GM21717 (cell line): ENCODE measurements at regions not wholly inside any gene's neighbourhood (a gene's known extent, or its start where the extent isn't known, plus 50 kb on each side); places are given as distances from the start of the nearest gene placed in this dataset.

Experiments used
- ATAC-seq: cut with Tn5 transposase; IDR thresholded peaks from one replicate; pipeline ENCODE4 v1.9.1; 2021; ENCODE audit warnings: mild to moderate bottlenecking, moderate library complexity; ENCODE audit not compliant: unreplicated experiment

DNA sequence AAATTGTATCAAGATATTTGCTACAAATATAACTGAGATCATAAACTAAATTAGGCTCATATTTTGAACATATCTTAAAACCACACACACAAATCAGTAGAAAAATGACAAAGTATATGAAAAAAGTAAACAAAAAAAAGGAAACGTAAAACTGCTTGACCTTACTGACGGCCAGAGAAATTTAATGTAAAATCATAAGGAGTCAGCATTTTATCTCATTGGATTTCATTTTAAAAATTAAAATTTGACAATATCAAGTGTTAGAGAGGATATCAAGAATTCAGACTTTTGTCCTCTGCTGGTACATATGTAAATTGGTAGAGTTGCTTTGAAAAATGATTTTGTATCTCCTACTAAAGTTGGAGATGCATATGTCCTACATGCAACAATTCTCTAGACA, 209.2 kb upstream of the ZC3H15 start:
- no peak for ATAC-seq

DNA sequence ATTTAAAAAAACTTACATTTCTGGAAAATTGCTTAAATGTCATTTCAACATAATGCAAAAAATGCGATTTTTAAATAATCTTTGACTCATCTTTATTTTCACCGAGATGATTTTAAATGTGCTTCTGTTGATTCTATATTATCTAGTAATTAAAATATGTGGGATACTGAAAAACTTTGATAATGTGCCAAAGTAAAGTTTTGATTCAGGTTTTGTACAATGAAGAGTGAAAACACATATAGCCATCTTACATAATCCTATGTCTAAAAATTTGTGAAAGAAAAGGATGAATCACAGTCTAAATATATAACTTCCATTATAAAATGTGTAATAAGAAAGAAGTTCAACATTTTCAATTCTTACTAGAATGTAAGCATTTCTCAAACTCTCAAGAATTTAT, 204.3 kb upstream of the ZC3H15 start:
- no peak for ATAC-seq

DNA sequence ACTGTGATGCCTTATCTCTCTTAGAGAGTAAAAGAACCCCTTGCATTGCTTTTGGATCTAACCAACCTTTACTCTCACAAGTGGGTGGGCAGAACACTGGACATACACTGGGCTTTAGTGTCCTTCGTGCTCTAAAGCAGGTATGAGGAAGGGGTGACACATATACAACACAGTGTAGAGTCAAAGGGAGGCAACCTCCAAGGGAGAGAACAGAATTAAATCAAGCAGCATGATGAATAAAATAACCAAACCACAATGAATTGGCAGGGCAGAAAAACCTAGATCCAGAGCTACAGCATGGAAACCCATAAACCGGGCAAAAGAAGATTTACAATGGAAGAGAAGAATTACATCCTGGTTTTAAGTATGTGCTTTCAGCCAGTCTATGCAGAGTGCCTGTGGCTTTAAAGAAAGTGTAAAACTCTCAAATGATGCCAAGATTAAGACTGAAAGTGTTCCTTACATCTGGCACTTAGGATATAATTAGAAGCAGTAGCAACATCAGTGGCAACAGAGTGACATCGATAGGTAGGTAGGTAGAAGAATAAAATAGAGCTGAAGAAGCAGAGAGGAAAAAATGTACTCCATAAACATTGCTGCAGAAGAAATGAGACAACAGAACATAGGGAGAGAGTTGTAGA, 191.7 kb upstream of the ZC3H15 start:
- ATAC-seq = no peak

DNA sequence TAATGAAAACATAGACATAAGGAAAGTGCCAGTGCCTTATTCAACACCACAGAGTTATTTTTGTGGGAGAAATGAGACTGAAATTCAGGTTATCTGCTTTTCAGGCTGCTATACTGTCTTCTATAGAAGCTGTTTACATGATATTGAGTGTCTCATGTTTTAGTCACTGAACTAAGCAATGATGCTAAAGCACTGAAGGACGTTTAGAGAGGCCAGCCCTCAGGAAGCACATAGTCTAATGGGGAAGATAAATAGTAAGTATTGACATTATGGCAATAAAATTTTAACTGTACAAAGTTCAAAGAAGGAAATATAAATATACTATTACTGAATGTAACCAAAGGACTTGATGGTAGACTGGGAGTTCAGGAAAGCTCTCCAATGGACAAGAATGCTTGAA, 186.4 kb upstream of the ZC3H15 start:
- no peak for ATAC-seq

DNA sequence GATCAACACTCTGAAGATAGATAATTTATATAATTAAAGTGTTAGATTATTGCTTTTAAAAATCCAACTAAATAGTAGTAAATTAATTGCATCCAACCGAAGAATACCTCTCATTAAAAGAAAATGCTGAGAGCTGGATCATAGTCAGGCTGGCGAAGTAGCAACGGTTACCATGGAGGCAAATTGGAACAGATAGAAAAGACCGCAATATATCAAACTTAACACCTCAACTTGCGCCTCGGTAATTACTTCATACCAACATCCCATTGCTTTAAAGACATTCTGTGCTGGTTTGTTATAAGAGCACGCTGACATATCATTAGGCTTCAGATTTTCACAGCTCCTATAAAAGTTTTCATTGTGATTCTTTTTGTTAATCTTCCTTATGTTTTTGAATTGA, 183.8 kb upstream of the ZC3H15 start:
- ATAC-seq = no peak

DNA sequence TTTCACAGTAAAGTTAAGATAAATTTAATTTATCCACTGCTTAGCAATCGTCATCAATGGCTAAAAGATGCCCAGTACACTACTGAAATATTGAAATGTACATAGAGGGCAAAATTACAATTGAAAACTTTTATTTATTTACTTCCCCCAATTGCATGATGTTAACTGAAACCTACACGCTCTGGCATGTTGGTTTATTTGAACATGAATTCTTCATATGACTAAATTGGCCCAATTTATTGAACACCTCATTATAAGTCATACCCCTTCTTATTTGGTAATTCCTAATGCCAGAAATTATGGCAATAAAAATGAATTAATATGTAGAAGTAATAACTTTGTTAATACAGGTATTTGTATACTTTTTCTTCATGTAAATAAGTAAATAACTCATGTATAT, 183.0 kb upstream of the ZC3H15 start:
- ATAC-seq = no peak

DNA sequence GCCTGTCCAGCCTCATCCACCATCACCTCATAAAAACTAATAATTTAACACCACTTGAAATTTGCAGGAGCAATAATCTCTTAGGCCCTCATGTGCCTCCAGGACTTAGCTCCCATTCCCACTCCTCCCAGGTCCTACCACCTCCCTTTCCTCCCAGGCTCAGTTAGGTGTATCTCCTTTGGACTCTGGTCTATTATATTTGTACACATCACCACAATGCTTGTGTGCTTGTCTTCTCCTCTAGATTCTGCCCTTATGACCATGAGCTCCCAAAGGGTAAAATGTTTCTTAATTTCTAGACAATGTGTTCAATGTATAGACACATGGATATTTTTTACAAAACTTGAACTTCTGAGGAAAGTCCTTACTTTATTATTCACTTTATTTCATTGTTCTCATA, 182.0 kb upstream of the ZC3H15 start:
- no peak for ATAC-seq

DNA sequence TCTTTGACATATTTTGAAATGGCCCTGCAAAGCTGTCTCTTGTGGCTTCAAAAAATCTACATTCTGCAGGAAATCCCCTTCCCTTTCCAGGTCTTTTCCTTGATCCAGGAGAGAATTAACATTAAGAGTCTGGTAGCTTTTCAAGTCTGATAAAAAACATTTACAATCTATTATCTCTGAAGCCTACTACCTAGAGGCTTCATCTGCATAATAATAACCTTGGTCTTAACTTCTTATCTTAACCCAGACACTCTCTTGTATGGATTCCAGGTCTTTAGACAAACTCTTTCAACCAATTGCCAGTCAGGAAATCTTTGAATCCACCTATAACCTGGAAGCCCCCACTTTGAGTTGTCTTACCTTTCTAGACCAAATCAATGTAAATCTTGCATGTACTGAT, 179.3 kb upstream of the ZC3H15 start:
- no peak for ATAC-seq

DNA sequence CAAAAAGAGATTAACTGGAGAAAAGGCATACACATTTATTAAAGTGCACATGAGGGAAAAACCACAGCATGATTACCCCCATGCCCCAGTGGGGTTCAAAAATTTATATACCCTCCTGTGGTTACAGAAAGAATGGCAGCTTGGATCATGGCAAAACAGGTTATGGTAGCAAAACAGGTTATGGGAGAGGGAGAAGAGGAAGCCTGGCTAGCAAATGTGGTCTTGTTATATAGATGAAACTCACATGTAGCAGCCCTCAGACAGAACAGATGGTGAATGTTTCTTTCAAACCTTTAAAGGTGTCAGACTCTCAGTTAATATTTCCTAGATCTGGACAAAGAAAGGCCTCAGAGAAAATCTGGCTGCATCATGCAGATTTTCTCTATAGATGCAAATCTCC, 178.2 kb upstream of the ZC3H15 start:
- ATAC-seq = no peak

DNA sequence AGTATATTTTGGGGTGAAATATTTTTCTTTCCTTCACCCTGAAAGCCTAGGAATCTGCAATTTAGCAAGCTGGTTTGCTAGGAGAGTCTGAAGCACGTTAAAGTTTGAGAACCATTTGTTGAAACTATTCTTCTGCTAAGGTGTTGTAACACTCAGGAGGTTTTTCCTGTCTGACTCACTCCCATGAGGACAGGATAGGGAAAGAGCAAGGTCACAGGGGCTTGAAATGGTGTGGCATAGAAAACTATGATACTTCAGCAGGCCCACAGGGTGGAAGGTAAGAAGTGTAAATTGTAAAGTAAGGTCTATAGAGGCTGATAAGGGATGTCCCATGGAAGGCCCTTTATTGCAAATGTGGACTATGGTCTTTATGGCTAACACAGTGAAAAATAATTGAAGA, 177.7 kb upstream of the ZC3H15 start:
- no peak for ATAC-seq

DNA sequence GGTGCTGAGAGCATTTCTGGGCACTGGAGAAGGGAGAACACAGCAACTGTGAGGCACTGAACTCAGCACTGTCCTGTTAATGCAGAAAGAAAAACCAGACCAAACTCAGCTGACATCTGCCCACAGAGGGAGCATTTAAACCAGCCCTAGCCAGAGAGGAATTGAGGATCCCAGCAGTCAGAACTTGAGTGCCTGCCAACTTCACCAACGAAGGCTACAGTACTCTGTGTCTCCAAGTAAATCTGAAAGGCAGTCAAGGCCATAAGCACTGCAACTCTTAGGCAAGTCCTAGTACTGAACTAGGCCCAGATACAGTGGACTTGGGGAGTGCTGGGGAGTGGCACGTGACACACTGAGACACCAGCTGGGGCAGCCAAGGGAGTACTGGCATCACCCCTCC, 176.2 kb upstream of the ZC3H15 start:
- ATAC-seq = no peak

DNA sequence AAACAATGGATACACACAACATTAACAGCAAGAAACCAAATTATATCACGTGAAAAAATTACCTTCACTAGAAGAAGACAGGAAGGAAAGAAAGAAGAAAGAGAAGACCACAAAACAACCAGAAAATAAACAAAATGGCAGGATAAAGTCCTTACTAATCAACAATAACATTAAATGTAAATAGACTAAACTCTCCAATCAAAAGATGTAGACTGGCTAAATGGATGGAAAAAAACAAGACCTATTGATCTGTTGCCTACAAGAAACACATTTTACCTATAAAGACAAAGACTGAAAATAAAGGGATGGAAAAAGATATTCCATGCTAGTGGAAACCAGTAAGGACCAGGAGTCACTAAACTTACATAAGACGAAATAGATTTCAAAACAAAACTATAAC, 167.0 kb upstream of the ZC3H15 start:
- ATAC-seq = no peak

DNA sequence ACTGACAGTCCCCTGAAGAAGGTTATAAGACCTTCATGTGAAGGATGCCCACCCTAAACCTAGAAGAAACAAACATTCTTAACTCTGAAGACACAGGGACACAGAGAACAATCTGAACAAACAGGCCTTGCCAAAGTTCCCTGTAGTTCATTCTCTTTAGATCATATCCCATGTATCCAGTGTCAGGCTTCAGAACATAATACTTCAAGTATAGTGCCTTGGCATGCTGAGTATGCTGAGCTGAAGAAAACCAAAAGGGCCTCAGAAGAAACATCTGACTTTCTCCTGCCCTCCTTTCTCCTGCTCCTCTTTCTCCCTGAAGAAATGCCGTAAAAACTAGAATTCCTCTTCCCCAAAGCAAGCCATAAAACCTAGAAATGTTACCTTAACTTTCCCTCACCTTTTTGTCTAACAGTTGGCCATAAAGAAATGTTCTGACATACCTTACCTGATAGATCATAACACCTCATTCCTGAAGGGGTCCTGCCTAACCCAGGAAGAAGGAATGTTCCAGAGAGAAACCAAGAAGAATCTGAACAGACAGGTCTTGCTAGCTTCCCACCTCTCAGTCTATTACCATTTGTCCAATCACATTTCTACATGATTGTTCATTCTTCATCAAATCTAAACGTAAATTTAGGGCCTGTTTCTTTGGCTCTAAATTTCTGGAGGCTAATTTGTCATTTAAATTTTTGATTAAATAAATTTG, 160.1 kb upstream of the ZC3H15 start:
- ATAC-seq = no peak

DNA sequence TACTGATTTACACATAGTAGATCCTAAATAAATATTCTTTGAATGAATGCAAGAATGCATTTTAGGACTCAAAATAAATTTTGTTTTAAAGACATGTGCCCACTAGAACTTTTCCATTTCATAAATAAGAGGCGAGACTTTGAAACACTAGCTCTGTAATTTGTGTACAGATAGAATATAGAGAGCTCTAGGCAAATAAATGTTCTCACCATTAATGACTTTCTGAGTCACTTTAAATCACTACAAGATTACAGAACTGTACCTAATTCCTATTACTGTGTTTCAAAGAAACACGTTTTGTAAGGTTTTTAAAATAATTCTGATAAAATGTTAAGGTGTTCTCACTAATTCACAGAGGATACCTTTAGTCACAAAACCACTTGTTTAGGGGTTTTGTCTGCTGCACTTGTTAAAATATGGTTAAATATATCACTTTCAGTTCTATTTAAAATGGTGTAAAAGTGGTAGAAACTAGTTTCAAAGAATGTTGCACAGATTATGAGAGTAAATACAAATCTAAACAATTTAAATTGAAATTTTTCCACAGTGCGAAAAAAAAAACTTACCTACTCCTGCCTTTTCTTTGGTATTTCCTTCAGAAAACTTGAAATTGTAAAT, 158.7 kb upstream of the ZC3H15 start:
- ATAC-seq = peak; percentile 87

DNA sequence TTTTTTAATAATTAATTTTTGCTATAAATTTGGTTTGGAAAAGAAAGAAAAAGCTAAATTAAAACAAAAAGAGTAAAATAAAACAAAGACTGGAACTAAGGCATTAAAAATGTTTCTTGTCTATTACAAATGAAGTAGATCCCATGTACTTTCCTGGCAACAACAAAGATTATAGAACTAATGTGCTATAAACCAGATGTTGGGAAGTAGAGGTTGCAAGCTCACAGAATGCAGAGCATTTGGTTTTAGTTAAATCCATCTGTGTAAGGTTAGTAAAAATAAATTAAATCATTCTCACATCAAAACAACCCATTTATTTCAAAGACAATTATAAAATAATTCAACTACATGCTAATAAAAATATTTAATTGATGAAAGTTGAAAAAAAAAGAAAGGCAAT, 157.2 kb upstream of the ZC3H15 start:
- no peak for ATAC-seq

DNA sequence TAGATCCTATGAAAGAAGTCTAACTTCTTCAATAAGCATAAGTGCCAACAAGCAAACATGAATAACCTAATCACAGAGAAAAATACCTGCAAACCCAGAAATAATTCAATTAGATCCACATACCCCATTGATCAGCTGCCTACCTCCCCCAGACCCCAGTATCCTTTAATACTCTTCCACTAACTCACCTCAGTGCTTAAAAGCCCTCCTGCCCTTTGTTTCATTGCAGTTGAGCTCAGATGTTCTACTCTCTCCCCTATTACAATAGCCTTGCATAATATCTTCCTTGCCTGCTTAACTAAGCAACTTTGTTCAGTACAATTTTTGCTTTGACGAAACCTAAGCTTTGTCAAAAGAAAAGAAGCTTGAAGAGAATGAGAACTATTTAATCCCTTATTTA, 156.0 kb upstream of the ZC3H15 start:
- no peak for ATAC-seq

DNA sequence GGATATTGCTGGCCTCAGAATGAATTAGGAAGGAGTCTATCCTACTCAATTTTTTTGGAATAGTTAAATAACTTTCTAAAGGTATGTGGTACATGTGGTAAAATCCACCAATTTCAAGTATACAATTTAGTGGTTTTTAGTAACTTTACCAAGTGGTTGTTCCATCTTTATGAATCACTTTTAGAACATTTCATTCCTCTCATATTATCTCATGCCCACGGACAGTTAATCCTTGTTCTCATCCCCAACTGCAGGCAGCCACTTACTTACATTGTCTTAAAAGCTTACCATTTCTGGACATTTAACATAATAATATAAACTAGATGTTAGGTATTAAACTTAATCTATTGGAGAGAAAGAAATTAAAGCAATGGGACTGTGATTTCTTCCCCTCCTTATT, 146.3 kb upstream of the ZC3H15 start:
- no peak for ATAC-seq

DNA sequence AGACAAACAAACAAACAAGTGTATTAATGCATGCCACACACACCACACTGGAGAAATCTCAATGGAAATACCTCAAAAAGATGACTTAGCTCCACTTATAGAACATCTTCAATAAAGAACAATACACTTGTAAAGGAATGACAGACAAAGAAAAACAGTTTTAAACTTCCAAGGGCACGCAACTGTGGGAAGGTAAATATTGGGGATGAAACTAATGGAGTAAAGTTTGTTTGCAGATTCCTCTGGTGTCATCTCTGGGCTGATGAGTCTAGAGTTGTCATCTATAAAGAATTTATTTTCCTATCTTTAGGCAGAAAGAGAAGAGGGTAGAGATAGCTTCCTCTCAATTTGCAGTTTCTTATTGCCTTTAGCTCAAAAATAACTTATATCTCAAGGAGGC, 144.0 kb upstream of the ZC3H15 start:
- ATAC-seq = no peak

DNA sequence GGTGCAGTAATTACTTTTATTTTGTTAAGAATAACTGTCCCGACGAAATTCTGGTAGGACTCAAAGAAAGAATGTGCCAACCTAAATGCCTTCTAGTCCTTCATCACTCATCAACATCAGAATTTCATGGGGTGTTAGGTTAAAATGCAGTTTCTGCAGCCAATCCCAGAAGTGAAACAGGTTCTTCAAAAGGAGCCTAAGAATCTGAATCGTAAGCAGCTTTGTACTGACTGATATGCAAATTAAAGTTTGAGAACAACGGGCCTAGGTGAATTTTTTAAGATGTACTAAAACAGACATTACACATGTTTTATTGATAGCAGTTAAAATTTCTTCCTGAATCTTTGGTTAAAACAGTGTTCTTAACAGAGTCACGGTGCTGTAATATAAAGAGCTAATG, 140.3 kb upstream of the ZC3H15 start:
- ATAC-seq = peak; percentile 45

DNA sequence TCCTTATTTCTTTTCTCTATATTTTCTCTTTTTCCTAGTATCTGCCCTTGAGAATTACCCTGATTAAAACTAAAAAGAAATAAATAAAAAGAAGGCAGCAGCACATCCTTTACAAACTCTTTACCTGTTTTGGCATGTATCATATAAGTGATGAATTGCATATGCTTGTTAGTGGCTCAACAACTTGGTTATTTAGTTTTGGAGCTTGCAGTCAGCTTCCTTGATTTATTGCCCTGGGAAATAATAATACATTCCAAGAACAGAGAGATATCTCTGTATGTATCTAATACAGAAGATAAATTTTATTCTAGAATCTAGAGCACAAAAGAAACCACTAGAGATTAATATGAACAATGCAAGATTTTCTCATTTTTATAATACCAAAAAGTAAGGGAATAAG, 139.8 kb upstream of the ZC3H15 start:
- no peak for ATAC-seq

DNA sequence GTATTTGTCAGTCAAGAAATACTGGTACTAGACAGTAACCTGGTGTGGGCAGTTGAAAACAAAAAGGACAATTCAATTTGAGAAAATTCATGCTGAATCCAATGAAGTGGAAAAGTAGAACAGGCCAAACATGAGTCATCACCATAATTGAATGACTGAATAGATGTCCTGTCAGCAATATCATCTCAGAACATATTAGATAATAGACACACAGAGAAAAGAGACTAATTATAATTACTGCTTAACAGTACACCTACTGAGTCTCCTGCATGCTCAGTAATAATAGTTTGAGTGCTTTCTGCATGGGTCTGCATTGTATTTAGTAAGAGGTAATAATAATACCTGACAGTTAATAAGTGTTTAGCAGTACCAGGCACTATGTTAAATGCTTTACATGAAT, 138.6 kb upstream of the ZC3H15 start:
- ATAC-seq = no peak

DNA sequence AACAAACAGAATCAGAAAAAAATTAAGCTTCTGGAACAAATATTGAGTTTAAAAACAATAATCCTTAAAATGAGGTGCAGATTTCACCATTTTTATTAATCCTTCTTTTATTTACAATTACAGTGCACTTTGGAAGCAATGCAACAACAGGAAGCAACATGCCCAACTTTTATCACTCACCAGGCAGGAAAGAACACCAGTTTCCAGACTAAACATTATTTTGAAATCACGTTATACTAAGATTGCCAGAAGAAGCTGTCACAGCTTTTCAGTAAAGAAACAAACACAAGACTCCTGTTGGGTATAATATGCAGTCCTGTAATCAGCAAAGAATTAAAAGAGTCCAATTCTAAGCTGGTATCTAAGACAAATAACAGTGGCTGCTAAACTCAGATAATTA, 137.9 kb upstream of the ZC3H15 start:
- no peak for ATAC-seq

DNA sequence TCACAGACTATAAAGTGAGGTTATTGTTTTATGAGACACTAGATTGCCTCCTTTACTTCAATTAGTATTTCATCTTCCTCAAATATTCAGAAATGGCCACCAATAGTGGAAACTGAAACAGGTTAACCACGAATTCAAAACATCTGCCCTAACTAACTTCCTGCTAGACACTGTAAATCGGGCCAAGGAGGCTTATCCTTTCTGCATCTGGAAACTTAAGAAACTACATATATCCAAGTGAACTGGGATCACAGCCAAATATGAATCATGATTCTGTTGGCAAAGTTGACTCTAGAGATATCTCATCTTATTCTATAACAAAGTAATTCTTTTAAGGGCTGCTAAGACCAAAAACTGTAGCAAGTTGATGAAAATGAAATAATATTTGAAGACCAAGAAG, 136.6 kb upstream of the ZC3H15 start:
- peak; percentile 72 for ATAC-seq
